Vagina (tissue), 2 donors: ENCODE measurements at regions not wholly inside any gene's neighbourhood (a gene's known extent, or its start where the extent isn't known, plus 50 kb on each side); places are given as distances from the start of the nearest gene placed in this dataset.
"Not testable (repeated sequence)": the region's sequence is repeated elsewhere in the genome, so short reads cannot be mapped to it uniquely, and the experiment has no call there.

ENCODE experiments used
- POLR2AphosphoS5 ChIP-seq, 2 donors: sonication (generic); formaldehyde crosslinking; IDR thresholded peaks; one replicate each; pipeline ENCODE4 v1.9.0; 2017; ENCODE audit warnings: antibody characterized with exemption in 2 of 2, mild to moderate bottlenecking in 2 of 2, low read depth in 1 of 2; ENCODE audit not compliant: insufficient read depth in 1 of 2
- TF ChIP-seq, protein P1 (sequence below), 3 experiments: fragments of 450-650 bp in 2 of 3; fragments of 200-600 bp in 1 of 3; sonication (generic) in 1 of 3; IDR thresholded peaks; one replicate each; pipeline ENCODE4 v1.5.1; 2017 to 2019; ENCODE audit warnings: antibody characterized with exemption in 3 of 3, mild to moderate bottlenecking in 2 of 3, moderate library complexity in 2 of 3

DNA sequence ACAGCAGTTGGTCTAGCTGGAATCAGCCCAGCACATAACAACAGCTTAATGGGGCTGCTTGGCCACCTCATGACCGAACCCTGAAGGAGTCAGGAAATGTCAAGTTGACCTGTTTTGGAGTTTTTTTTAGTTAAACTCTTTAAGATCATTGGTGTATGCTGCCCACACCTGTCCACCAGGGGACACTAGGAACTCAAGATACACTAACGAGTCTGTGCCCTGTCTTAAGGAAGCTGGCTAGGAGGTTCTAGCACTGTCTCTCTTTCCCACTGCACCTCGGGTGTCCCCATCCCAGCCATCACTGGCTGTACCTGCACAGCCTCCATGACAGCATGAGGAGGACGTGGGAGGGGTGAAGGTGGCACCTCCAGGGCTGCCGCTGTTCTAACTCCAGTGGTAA is 279.6 kb upstream of the SOX1 start:
- not testable (repeated sequence) for TF ChIP-seq POLR2AphosphoS5 (IDR thresholded peaks at IDR 0.05; ENCODE audit: insufficient read depth in 1 of 2, low read depth in 1 of 2)
- TF ChIP-seq, protein P1, sequence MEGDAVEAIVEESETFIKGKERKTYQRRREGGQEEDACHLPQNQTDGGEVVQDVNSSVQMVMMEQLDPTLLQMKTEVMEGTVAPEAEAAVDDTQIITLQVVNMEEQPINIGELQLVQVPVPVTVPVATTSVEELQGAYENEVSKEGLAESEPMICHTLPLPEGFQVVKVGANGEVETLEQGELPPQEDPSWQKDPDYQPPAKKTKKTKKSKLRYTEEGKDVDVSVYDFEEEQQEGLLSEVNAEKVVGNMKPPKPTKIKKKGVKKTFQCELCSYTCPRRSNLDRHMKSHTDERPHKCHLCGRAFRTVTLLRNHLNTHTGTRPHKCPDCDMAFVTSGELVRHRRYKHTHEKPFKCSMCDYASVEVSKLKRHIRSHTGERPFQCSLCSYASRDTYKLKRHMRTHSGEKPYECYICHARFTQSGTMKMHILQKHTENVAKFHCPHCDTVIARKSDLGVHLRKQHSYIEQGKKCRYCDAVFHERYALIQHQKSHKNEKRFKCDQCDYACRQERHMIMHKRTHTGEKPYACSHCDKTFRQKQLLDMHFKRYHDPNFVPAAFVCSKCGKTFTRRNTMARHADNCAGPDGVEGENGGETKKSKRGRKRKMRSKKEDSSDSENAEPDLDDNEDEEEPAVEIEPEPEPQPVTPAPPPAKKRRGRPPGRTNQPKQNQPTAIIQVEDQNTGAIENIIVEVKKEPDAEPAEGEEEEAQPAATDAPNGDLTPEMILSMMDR (IDR thresholded peaks at IDR 0.05), result not testable (repeated sequence)
